Mesodermal cell (in vitro differentiated cells): ENCODE measurements at regions not wholly inside any gene's neighbourhood (a gene's known extent, or its start where the extent isn't known, plus 50 kb on each side); places are given as distances from the start of the nearest gene placed in this dataset.
"Not testable (repeated sequence)": the region's sequence is repeated elsewhere in the genome, so short reads cannot be mapped to it uniquely, and the experiment has no call there.

ENCODE experiments used
- H3K27ac ChIP-seq: 2 replicates; pipeline ENCODE4 v1.7.0; 2013; ENCODE audit warnings: mild to moderate bottlenecking, low read depth, low read length, moderate library complexity; ENCODE audit not compliant: severe bottlenecking
- H3K36me3 ChIP-seq: 2 replicates; pipeline ENCODE4 v1.7.1; 2013; ENCODE audit warnings: mild to moderate bottlenecking, low read length, moderate library complexity; ENCODE audit not compliant: control insufficient read depth, insufficient read depth
- H3K4me1 ChIP-seq: one replicate; pipeline ENCODE4 v1.7.1; 2013; ENCODE audit warnings: mild to moderate bottlenecking, low read length; ENCODE audit not compliant: insufficient read depth, control insufficient read depth, poor library complexity, severe bottlenecking
- H3K4me3 ChIP-seq: 2 replicates; pipeline ENCODE4 v1.7.0; 2013; ENCODE audit warnings: low read length, control low read depth, mild to moderate bottlenecking; ENCODE audit not compliant: insufficient read depth, poor library complexity, severe bottlenecking; ENCODE audit errors: extremely low read depth
- H3K9me3 ChIP-seq: 2 replicates; pipeline ENCODE4 v1.7.1; 2013; ENCODE audit warnings: mild to moderate bottlenecking, low read length, moderate library complexity; ENCODE audit not compliant: control insufficient read depth
- WGBS, 2 experiments: methylation state at CpG; one replicate each; pipeline ENCODE4 v1.1.5; 2013; ENCODE audit warnings: missing lambda C conversion rate in 2 of 2; ENCODE audit not compliant: insufficient coverage in 2 of 2; 5-methylcytosine and 5-hydroxymethylcytosine counted together

DNA sequence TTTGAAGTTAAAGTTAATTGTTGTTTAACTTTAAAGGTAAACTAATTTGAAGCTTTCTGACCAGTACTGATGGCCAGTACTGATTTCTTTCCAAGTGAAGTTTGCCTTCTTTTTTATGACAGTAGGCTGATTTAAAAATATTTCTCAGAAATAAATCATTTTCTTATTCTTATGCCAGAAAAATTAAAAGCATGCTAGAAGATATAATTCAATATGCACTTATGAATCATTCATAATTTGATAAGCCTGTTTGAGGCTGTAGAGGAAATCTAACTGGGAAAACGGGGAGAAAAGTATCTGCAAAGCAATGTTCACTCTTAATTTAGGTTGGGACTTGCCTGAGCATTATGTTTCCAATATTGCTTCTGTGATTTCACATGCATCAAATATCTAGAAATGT is 1112.0 kb upstream of the INTU start:
- WGBS, 2 experiments: no CpG with 5 or more reads among the region's 1 CpG
- H3K27ac ChIP-seq: no peak overlapping the region
- H3K4me1 ChIP-seq: no peaks in the 10 kb centered on the region

DNA sequence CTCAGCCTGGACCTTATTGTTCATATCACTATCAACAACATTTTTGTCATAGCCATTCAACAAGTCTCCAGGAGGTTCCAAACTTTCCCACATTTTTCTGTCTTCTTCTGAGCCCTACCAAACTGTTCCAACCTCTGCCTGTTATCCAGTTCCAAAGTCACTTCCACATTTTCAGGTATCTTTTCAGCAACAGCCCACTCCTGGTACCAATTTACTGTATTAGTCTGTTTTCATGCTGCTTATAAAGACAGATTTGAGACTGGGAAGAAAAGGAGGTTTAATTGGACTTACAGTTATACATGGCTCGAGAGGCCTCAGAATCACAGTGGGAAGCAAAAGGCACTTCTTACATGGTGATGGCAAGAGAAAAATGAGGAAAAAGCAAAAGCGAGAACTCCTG is 1107.4 kb upstream of the INTU start:
- not testable (repeated sequence) for H3K4me3 ChIP-seq, H3K36me3 ChIP-seq, H3K4me1 ChIP-seq, H3K9me3 ChIP-seq, H3K27ac ChIP-seq
- 56 to 63% methylated on average over 1 of the region's 2 CpGs for WGBS, 2 experiments

More for the DNA sequence above, 1112.0 kb upstream of the INTU start:
- no peak overlapping the region for H3K4me3 ChIP-seq
- no peaks in the 10 kb centered on the region for H3K9me3 ChIP-seq
- no peaks in the 10 kb centered on the region for H3K36me3 ChIP-seq

DNA sequence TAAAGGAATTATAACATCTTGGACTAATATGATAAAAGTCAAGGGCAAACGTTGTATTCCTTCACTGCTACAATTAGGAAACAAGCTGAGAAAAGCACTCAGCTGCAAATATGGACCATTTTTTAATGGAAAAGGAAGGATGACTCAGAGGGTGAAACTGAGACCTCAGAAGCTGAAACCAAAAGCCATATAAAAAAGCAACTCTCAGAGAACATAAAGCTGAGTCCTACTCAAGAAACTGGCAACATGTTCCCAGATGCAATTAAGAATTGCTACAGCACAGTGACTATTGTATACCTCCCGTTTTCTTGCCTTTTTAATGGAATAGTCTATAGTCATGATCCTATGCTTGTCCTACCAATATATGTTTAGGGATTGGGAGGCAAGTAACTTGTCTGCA is 1106.4 kb upstream of the INTU start:
- H3K27ac ChIP-seq: no peak overlapping the region
- WGBS, 2 experiments: no CpG with 5 or more reads among the region's 2 CpGs
- H3K36me3 ChIP-seq: no peaks in the 10 kb centered on the region
- peaks cover 5% of the 10 kb centered on the region for H3K9me3 ChIP-seq
- H3K4me1 ChIP-seq: no peaks in the 10 kb centered on the region
- H3K4me3 ChIP-seq: no peak overlapping the region

DNA sequence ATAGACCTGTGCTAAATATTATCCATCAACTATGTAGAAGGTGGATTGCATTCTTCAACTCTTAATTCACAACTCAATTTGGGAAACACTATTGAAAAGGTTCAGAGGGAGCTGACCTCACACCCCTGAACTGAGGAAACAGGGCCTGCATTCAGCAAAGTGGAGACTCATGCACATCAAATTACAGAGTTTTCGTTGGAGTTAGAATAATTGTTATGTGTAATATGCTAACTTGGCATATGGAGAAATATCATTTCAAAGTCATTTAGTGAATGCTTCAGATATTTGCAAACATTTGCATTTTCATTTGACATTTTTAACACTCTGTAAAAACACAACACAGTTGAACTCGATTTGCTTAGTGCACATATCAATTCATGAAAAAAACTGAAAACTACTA is 1102.8 kb upstream of the INTU start:
- Histone ChIP-seq H3K4me3 (no peak overlapping the region), H3K9me3 (peaks cover 5% of the 10 kb centered on the region), H3K36me3 (no peaks in the 10 kb centered on the region), H3K27ac (no peak overlapping the region), H3K4me1 (no peaks in the 10 kb centered on the region)
- WGBS, 2 experiments: 83% methylated on average over 1 of the region's 2 CpGs; no CpG with 5 or more reads in 1 of the 2 experiments

DNA sequence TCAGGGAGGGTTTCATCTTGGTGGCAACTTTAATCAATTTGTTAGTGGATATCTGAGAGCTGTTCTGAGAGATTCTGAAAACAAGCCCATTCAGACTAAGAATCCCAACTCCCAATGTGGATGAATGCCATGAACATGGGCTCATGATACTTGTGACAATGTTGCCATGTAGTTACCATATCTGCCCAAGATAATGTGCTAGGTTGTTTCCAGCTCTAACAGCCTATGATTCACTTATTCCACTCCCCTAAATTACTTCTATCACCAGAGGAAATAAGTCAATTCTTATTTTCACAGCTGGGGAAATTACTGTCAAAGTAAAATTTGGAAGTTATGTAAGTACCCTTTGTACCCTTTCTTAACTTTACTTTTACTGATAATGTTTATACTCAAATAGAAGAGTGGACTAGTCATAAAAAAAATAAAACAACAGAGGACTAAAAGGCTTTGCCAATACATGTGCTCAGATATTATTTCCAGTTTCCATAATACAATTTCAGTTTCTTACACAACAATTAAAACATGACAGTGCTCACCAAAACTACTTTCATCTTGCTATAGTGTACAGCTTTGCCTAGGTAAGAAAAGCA is 1101.7 kb upstream of the INTU start:
- H3K9me3 ChIP-seq: peaks cover 5% of the 10 kb centered on the region
- no peaks in the 10 kb centered on the region for H3K4me1 ChIP-seq
- no peak overlapping the region for H3K4me3 ChIP-seq
- H3K36me3 ChIP-seq: no peaks in the 10 kb centered on the region
- no peak overlapping the region for H3K27ac ChIP-seq

DNA sequence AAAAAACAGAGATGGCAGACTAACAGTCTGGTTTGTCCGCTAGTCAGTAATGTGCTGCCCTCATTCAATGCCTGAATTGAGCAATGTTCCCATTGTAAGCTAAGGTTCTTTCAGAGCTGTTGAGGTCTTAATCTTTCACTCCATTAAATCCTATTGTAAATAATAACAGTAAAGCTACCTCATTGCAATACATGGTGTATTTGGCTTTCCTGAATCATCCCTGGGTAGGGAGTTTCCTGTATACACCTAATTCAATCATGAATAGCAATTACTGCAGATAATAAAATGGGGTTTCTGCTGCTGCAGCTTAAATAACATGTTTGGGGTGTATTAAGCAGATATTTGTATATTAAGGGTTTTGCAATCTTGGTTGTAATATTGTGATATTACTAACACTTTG is 1100.2 kb upstream of the INTU start:
- WGBS, 2 experiments: 100% methylated on average over 1 of the region's 1 CpG; no CpG with 5 or more reads in 1 of the 2 experiments
- Histone ChIP-seq H3K27ac (no peak overlapping the region), H3K36me3 (no peaks in the 10 kb centered on the region), H3K4me3 (no peak overlapping the region), H3K4me1 (no peaks in the 10 kb centered on the region), H3K9me3 (no peaks in the 10 kb centered on the region)

DNA sequence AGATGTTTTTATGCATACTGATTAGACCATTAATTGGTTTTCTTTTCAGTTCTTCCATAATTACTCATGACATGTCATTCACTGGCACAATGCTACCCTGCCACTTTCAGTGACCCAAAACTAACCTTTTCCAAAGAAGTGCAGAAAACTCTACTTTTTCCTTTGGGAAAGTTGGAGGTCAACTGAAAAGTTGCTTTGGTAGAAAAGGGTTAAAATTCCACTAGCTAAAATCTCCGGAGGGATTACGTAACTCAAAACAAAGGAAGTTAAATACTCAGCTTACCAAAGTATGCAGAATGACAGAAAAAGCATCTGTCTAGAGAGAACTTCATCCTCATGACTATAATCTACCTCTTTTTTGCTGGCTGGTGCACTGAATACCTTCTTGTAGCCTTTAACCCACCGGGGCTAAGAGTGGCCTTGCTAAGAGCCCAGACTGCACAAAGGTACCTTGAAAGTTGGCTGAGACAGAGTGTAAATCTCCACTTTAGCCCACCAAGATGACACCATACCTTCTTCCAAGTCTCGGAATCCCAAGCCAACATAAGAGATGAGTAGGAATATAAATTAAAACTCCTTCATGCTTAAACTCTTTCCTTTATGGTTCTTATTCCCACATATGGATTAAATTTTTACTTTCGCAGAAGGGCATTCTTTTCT is 1099.5 kb upstream of the INTU start:
- 76 to 100% methylated on average over 1 to 3 of the region's 5 CpGs for WGBS, 2 experiments
- Histone ChIP-seq H3K27ac (no peak overlapping the region), H3K9me3 (no peaks in the 10 kb centered on the region), H3K36me3 (no peaks in the 10 kb centered on the region), H3K4me3 (no peak overlapping the region), H3K4me1 (no peaks in the 10 kb centered on the region)

DNA sequence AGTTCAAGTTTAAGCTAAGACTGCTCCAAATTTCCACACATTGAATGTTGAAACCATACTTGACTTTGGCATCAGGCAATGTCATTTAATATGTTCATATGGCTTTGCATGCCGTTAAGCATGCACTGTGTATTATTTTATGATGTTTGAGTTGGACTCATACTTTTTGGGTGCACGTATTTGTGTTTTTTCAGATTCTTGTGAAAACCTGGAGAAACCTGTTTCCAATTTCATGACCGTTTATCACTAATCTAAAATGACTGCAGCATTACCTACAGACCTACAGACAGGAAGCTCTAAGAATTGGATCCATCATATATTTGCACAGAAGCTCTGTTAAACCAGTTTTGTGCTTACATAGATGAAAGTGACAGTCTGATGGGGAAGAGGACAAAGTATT is 1093.0 kb upstream of the INTU start:
- no peaks in the 10 kb centered on the region for H3K9me3 ChIP-seq
- H3K36me3 ChIP-seq: no peaks in the 10 kb centered on the region
- no peak overlapping the region for H3K27ac ChIP-seq
- WGBS, 2 experiments: 100% methylated on average over 1 to 2 of the region's 3 CpGs
- peaks cover 11% of the 10 kb centered on the region for H3K4me1 ChIP-seq
- no peak overlapping the region for H3K4me3 ChIP-seq

DNA sequence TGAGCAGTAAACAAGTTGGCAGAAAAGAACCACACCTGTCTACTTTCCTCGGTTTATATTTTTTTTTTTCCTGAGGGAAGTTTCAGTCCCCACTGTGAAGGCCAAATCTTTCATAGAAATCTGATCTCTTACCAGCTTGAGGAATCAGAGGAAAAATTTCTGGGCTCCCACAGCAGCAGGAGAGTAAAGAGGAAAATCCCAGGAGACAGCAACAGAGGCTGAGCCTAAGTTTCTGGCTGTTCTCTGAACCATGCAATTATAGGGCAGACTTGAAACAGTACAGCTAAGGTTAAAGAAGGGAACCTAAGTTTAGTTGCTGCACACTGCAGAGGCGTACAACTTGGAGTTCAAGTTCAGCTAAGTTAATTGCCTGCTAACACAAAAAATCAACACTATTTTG is 1090.9 kb upstream of the INTU start:
- Histone ChIP-seq H3K36me3 (no peaks in the 10 kb centered on the region), H3K27ac (no peak overlapping the region), H3K9me3 (no peaks in the 10 kb centered on the region), H3K4me3 (no peak overlapping the region), H3K4me1 (peaks cover 11% of the 10 kb centered on the region)
- 83% methylated on average over 1 of the region's 2 CpGs; no CpG with 5 or more reads in 1 of the 2 experiments for WGBS, 2 experiments

DNA sequence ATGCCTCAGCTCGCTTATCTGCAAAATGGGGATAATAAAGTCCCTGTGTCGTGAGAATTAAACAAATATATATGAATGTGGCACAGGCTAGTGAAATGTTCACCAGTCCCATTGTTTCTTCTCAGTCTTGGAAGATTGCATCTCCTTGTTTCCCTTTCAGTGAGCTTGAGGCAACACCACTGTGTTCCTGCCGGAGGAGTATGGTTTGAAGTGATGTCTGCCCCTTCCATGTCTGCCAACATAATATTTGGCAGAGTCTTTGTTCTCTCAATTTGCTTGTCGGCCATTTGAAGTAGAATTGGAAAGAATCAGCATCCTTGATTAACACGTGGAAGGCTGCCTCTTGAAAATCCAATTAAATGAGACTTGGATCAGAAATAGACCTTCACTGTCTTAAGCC is 1088.5 kb upstream of the INTU start:
- H3K27ac ChIP-seq: no peak overlapping the region
- no peaks in the 10 kb centered on the region for H3K9me3 ChIP-seq
- H3K4me1 ChIP-seq: peaks cover 11% of the 10 kb centered on the region
- H3K4me3 ChIP-seq: no peak overlapping the region
- 76 to 100% methylated on average over 1 to 5 of the region's 5 CpGs for WGBS, 2 experiments
- H3K36me3 ChIP-seq: no peaks in the 10 kb centered on the region

DNA sequence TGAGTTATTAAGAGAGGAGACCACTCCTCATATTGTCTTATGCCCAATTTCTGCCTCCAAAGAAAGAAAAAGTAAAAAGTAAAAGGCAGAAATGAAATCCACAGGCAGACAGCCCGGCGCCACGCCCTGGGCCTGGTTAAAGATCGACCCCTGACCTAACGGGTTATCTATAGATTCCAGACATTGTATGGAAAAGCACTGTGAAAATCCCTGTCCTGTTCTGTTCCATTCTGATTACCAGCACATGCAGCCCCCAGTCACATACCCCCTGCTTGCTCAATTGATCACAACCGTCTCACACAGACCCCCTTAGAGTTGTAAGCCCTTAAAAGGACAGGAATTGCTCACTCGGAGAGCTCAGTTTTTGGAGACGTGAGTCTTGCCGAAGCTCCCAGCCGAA is 1086.6 kb upstream of the INTU start:
- H3K36me3 ChIP-seq, H3K27ac ChIP-seq, H3K4me3 ChIP-seq, H3K9me3 ChIP-seq: not testable (repeated sequence)
- peaks cover 11% of the 10 kb centered on the region for H3K4me1 ChIP-seq
- 86 to 96% methylated on average over 5 to 6 of the region's 10 CpGs for WGBS, 2 experiments
